CD4-positive, CD25-positive, alpha-beta regulatory T cell (primary cell): ENCODE measurements at regions not wholly inside any gene's neighbourhood (a gene's known extent, or its start where the extent isn't known, plus 50 kb on each side); places are given as distances from the start of the nearest gene placed in this dataset.

ENCODE experiments used
- ATAC-seq, 2 donors: fragments of 150-1000 bp; cut with Tn5 transposase; one replicate each; pipeline ENCODE4 v1.10.0; 2021; ENCODE audit warnings: low read depth in 2 of 2, moderate number of reproducible peaks in 2 of 2, moderate library complexity in 1 of 2
- DNase-seq, 3 donors: peaks; one replicate each; pipeline versions ENCODE4 v3.0.0 to v3.0.0-alpha.2; 2012 to 2022; ENCODE audit warnings: mixed read lengths in 1 of 3
- H3K27ac ChIP-seq: one replicate; pipeline ENCODE4 v1.7.0; 2013; ENCODE audit warnings: mild to moderate bottlenecking, low read length; ENCODE audit not compliant: insufficient read depth, poor library complexity, severe bottlenecking
- H3K27me3 ChIP-seq: one replicate; pipeline ENCODE4 v1.7.0; 2013; ENCODE audit warnings: low read length; ENCODE audit not compliant: control insufficient read depth, insufficient read depth
- H3K36me3 ChIP-seq: one replicate; pipeline ENCODE4 v1.7.0; 2013; ENCODE audit warnings: mild to moderate bottlenecking, low read length, moderate library complexity; ENCODE audit not compliant: control insufficient read depth, insufficient read depth
- H3K4me1 ChIP-seq: 2 replicates; pipeline ENCODE4 v1.7.0; 2013; ENCODE audit warnings: mild to moderate bottlenecking, low read length; ENCODE audit not compliant: insufficient read depth, control insufficient read depth, poor library complexity, severe bottlenecking
- H3K4me3 ChIP-seq: one replicate; pipeline ENCODE4 v1.7.0; 2013; ENCODE audit warnings: low read depth, mild to moderate bottlenecking, low read length, moderate library complexity
- H3K9me3 ChIP-seq, 2 experiments: 1 replicate in 1 of 2; 2 replicates in 1 of 2; pipeline ENCODE4 v1.7.0; 2013; ENCODE audit warnings: low read length in 2 of 2, mild to moderate bottlenecking in 1 of 2, moderate library complexity in 1 of 2; ENCODE audit not compliant: control insufficient read depth in 2 of 2
- H3K27ac Mint-ChIP-seq, 3 donors: one replicate each; pipeline ENCODE4 v1.8.0; 2020 to 2022; ENCODE audit warnings: mild to moderate bottlenecking in 3 of 3, mixed read lengths in 3 of 3, moderate library complexity in 2 of 3
- H3K27me3 Mint-ChIP-seq: one replicate; pipeline ENCODE4 v1.8.0; 2022; ENCODE audit warnings: mild to moderate bottlenecking, mixed read lengths
- H3K36me3 Mint-ChIP-seq: one replicate; pipeline ENCODE4 v1.8.0; 2020; ENCODE audit warnings: mixed read lengths
- H3K4me1 Mint-ChIP-seq, 4 donors: one replicate each; pipeline ENCODE4 v1.8.0; 2020 to 2022; ENCODE audit warnings: mixed read lengths in 4 of 4, mild to moderate bottlenecking in 1 of 4
- H3K4me3 Mint-ChIP-seq, 4 donors: one replicate each; pipeline ENCODE4 v1.8.0; 2020 to 2022; ENCODE audit warnings: mild to moderate bottlenecking in 4 of 4, mixed read lengths in 4 of 4, moderate library complexity in 3 of 4
- H3K9me3 Mint-ChIP-seq, 7 donors: one replicate each; pipeline ENCODE4 v1.8.0; 2020 to 2022; ENCODE audit warnings: mixed read lengths in 7 of 7, mild to moderate bottlenecking in 3 of 7, moderate library complexity in 2 of 7

GRCh38 chr10:78959924-78960285 lies 108.9 kb upstream of the ZMIZ1 start:
- no peaks in the 10 kb centered on the region for H3K4me1 ChIP-seq
- no peak overlapping the region for H3K27ac ChIP-seq
- H3K9me3 Mint-ChIP-seq, result peaks cover 0 to 3% (median 0%) of the 10 kb centered on the region in 7 donors
- peaks cover 8% of the 10 kb centered on the region for H3K27me3 Mint-ChIP-seq
- no peaks in the 10 kb centered on the region for H3K4me1 Mint-ChIP-seq
- H3K4me3 ChIP-seq, result no peak overlapping the region
- H3K36me3 Mint-ChIP-seq, result no peaks in the 10 kb centered on the region
- no peak overlapping the region for H3K4me3 Mint-ChIP-seq
- DNase-seq (no peak), ATAC-seq (no peak)
- H3K27ac Mint-ChIP-seq, result peak overlapping the region in 2 of 3 donors; percentile 29 to 38
- H3K27me3 ChIP-seq, result no peaks in the 10 kb centered on the region
- no peaks in the 10 kb centered on the region for H3K9me3 ChIP-seq
- no peaks in the 10 kb centered on the region for H3K36me3 ChIP-seq

DNA sequence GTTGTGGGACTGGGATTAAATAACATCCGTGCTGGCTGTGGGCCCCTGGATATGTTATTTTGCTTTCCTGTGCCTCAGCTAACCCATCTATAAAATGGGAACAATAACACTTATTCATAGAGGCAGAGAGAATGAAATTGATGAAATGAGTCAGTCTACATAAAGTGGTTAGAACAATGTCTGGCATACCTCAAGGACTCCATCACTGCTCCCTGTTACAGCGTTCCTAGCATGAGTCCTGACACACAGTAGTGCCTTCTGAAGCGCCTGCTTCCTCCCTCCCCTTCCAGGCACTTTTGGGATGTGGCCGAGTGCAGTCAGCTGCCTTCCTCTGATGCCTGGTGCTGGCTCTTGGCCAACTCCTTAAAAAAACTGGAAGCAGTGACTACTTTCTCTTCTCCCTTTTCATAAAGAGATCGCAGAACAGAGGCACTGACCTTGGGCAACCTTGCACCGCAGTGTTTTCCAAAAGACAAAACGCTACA lies 108.4 kb upstream of the ZMIZ1 start:
- Mint-ChIP-seq H3K27me3 (peaks cover 8% of the 10 kb centered on the region), H3K27ac (no peak overlapping the region), H3K36me3 (no peaks in the 10 kb centered on the region), H3K4me3 (no peak overlapping the region), H3K9me3 (peaks cover 0 to 3% (median 0%) of the 10 kb centered on the region in 7 donors), H3K4me1 (no peaks in the 10 kb centered on the region)
- no peak overlapping the region for H3K4me3 ChIP-seq
- no peak overlapping the region for H3K27ac ChIP-seq
- ATAC-seq (no peak), DNase-seq (no peak)
- no peaks in the 10 kb centered on the region for H3K4me1 ChIP-seq
- no peaks in the 10 kb centered on the region for H3K9me3 ChIP-seq
- H3K27me3 ChIP-seq, result no peaks in the 10 kb centered on the region
- no peaks in the 10 kb centered on the region for H3K36me3 ChIP-seq

DNA sequence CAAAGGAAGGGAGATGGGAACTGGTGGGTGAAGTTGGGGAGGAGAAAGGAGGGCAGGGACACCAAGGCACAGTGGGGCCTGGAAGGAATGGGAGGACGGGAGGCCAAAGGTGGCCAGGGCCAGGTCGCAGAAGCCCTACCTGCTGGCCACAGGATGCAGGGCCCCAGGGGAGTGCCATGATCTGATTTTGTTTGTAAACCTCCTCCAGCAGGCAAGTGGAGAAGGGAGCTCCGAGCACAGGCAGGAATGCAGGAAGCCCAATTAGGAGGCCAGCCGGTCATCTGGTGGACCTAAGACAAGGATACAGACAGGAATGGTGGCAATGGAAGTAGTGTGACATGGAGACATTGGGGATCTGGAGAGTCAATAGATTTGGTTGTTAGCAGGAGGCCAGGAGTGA lies 107.0 kb upstream of the ZMIZ1 start:
- Histone ChIP-seq H3K36me3 (no peaks in the 10 kb centered on the region), H3K27me3 (no peaks in the 10 kb centered on the region), H3K4me1 (no peaks in the 10 kb centered on the region), H3K4me3 (no peak overlapping the region), H3K27ac (no peak overlapping the region), H3K9me3 (no peaks in the 10 kb centered on the region)
- Mint-ChIP-seq H3K4me1 (no peaks in the 10 kb centered on the region), H3K4me3 (no peak overlapping the region), H3K27ac (no peak overlapping the region), H3K36me3 (no peaks in the 10 kb centered on the region), H3K27me3 (peaks cover 5% of the 10 kb centered on the region), H3K9me3 (peaks cover 0 to 3% (median 0%) of the 10 kb centered on the region in 7 donors)
- DNase-seq, result no peak
- ATAC-seq, result no peak

- no peaks in the 10 kb centered on the region for H3K27me3 Mint-ChIP-seq
- no peaks in the 10 kb centered on the region for H3K4me1 ChIP-seq
- H3K9me3 Mint-ChIP-seq, result no peaks in the 10 kb centered on the region
- H3K27ac ChIP-seq, result no peak overlapping the region
- H3K4me3 Mint-ChIP-seq, result no peak overlapping the region
- H3K36me3 ChIP-seq, result no peaks in the 10 kb centered on the region
- H3K36me3 Mint-ChIP-seq, result no peaks in the 10 kb centered on the region
- no peak overlapping the region for H3K4me3 ChIP-seq
- no peaks in the 10 kb centered on the region for H3K4me1 Mint-ChIP-seq
- H3K27me3 ChIP-seq, result no peaks in the 10 kb centered on the region
- no peak overlapping the region for H3K27ac Mint-ChIP-seq
- no peak for ATAC-seq
- H3K9me3 ChIP-seq, result no peaks in the 10 kb centered on the region
- DNase-seq, result no peak
These were observed 105.4 kb upstream of the ZMIZ1 start for GRCh38 chr10:78963074-78964034.

DNA sequence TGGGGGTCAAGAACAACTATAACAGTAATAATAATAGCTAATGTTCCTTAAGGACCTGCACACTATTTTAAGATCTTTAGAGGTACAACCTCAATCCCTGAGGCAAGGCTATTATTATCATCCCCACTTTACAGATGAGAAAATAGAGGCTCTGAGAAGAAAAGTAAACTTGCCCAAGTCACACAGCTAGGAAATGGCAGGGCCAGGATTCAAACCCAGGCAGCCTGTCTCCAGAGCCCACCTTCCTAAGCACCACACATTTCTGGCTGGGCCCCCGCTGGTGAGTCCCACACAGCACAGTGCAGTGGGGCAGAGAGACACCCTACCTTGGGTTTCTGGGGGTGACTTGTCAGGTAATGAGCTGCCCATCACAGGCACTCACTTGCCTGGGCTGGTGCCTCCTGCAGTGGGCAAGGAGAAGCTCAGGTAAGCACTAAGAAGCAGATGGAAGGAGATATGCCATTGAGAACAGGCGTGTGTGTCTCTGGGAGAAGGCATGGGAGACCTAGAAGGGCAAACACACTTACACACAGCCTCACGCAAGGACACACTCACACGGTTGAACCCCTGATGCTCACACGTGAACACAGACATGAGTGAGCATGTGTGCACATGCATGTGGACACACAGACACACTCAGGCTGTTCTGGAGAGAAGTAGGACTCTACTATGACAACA lies 104.4 kb upstream of the ZMIZ1 start:
- no peaks in the 10 kb centered on the region for H3K4me1 Mint-ChIP-seq
- no peak overlapping the region for H3K4me3 Mint-ChIP-seq
- DNase-seq, result no peak
- H3K9me3 ChIP-seq, result no peaks in the 10 kb centered on the region
- no peak overlapping the region for H3K27ac Mint-ChIP-seq
- no peaks in the 10 kb centered on the region for H3K36me3 Mint-ChIP-seq
- H3K27me3 Mint-ChIP-seq, result no peaks in the 10 kb centered on the region
- no peaks in the 10 kb centered on the region for H3K27me3 ChIP-seq
- H3K27ac ChIP-seq, result no peak overlapping the region
- H3K4me1 ChIP-seq, result no peaks in the 10 kb centered on the region
- no peak overlapping the region for H3K4me3 ChIP-seq
- H3K36me3 ChIP-seq, result no peaks in the 10 kb centered on the region
- no peak for ATAC-seq
- no peaks in the 10 kb centered on the region for H3K9me3 Mint-ChIP-seq

DNA sequence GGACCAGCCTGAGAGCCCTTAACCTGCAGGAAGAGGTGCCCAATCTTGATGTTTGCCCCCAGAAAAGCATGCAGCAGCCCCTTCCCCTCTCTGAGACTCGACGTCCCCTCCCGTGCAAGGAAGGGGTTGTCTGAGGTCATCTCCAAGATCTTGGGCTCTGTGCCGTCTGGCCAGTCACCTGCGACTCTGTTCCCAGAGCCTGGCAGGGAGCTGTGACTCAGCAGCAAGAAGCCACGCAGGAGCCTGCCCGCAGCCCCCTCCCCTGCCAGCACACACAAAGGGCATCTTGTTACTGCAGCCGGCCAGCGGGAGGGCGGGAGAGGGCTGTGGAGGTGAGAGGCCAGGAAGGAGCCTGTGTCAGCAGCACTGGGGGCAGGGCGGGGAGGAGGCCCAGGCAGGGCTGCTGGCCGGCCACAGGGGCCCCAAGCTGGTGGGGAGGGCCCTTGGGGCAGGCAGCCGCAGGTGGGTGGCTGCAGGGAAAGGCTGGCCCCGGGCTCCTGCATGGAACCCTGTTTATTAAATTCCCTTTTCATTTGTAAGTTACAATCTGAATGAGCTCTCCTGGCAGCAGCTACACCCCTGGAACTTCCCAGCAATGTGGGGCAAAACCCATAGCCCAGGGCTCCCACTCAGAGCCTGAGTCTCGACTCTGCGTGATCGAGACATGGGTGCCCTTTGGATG lies 103.7 kb upstream of the ZMIZ1 start:
- Mint-ChIP-seq H3K4me1 (no peaks in the 10 kb centered on the region), H3K36me3 (no peaks in the 10 kb centered on the region), H3K27ac (no peak overlapping the region), H3K27me3 (no peaks in the 10 kb centered on the region), H3K9me3 (no peaks in the 10 kb centered on the region), H3K4me3 (no peak overlapping the region)
- H3K27ac ChIP-seq, result no peak overlapping the region
- no peaks in the 10 kb centered on the region for H3K9me3 ChIP-seq
- H3K4me3 ChIP-seq, result no peak overlapping the region
- ATAC-seq, result no peak
- no peaks in the 10 kb centered on the region for H3K4me1 ChIP-seq
- no peaks in the 10 kb centered on the region for H3K36me3 ChIP-seq
- H3K27me3 ChIP-seq, result no peaks in the 10 kb centered on the region
- DNase-seq, result no peak

GRCh38 chr10:78966182-78966787 lies 102.5 kb upstream of the ZMIZ1 start:
- no peaks in the 10 kb centered on the region for H3K36me3 Mint-ChIP-seq
- Histone ChIP-seq H3K27me3 (no peaks in the 10 kb centered on the region), H3K4me1 (no peaks in the 10 kb centered on the region), H3K36me3 (no peaks in the 10 kb centered on the region), H3K9me3 (no peaks in the 10 kb centered on the region), H3K4me3 (no peak overlapping the region), H3K27ac (no peak overlapping the region)
- no peak overlapping the region for H3K27ac Mint-ChIP-seq
- no peak overlapping the region for H3K4me3 Mint-ChIP-seq
- H3K9me3 Mint-ChIP-seq, result no peaks in the 10 kb centered on the region
- ATAC-seq, result no peak
- DNase-seq, result no peak
- H3K4me1 Mint-ChIP-seq, result no peaks in the 10 kb centered on the region
- no peaks in the 10 kb centered on the region for H3K27me3 Mint-ChIP-seq
